Astrocyte of the cerebellum (primary cell): ENCODE measurements at regions not wholly inside any gene's neighbourhood (a gene's known extent, or its start where the extent isn't known, plus 50 kb on each side); places are given as distances from the start of the nearest gene placed in this dataset.

ENCODE experiments used
- DNase-seq: peaks from one replicate; pipeline ENCODE4 v3.0.0-alpha.2; 2011; ENCODE audit warnings: low read depth
- H3K4me3 ChIP-seq: 2 replicates; pipeline ENCODE4 v1.5.1; 2011; ENCODE audit warnings: mild to moderate bottlenecking, low read depth, low read length, moderate library complexity
- CTCF ChIP-seq: IDR thresholded peaks from 2 replicates; pipeline ENCODE4 v1.5.1; 2012; ENCODE audit warnings: low read length, low read depth, moderate library complexity, mild to moderate bottlenecking; ENCODE audit errors: missing control alignments
- in situ Hi-C: cut with HindIII; loops from 2 replicates; pipeline ENCODE4 v1.10.0; 2017; ENCODE audit warnings: low sequenced_read_pairs

- in situ Hi-C loops: no loop called here
- no peak for TF ChIP-seq CTCF
- DNase-seq: no peak
- H3K4me3 ChIP-seq: no peak overlapping the region
Observed at GRCh38 chr4:34182306-34182705, 2062.0 kb downstream of the ARAP2 start.

- H3K4me3 ChIP-seq: no peak overlapping the region
- DNase-seq: peak; percentile 8
- in situ Hi-C loops: no loop called here
- TF ChIP-seq CTCF: no peak
Observed at GRCh38 chr4:34183926-34184325, 2060.4 kb downstream of the ARAP2 start.

GRCh38 chr4:34187056-34187455 lies 2057.3 kb downstream of the ARAP2 start:
- in situ Hi-C loops: no loop called here
- no peak for DNase-seq
- TF ChIP-seq CTCF: no peak
- H3K4me3 ChIP-seq: no peak overlapping the region

GRCh38 chr4:34191443-34191842 lies 2052.9 kb downstream of the ARAP2 start:
- H3K4me3 ChIP-seq: no peak overlapping the region
- in situ Hi-C loops: no loop called here
- no peak for TF ChIP-seq CTCF
- no peak for DNase-seq

GRCh38 chr4:34193451-34194154 lies 2050.7 kb downstream of the ARAP2 start:
- in situ Hi-C loops: no loop called here

GRCh38 chr4:34194585-34194984 lies 2049.7 kb downstream of the ARAP2 start:
- no peak for DNase-seq
- in situ Hi-C loops: no loop called here

More at GRCh38 chr4:34193451-34194154, 2050.7 kb downstream of the ARAP2 start:
- peak; percentile 18 for DNase-seq
- no peak overlapping the region for H3K4me3 ChIP-seq
- no peak for TF ChIP-seq CTCF

More at GRCh38 chr4:34194585-34194984, 2049.7 kb downstream of the ARAP2 start:
- H3K4me3 ChIP-seq: no peak overlapping the region
- TF ChIP-seq CTCF: no peak
